NT2/D1 (cell line): ENCODE measurements at regions not wholly inside any gene's neighbourhood (a gene's known extent, or its start where the extent isn't known, plus 50 kb on each side); places are given as distances from the start of the nearest gene placed in this dataset.
"Not testable (repeated sequence)": the region's sequence is repeated elsewhere in the genome, so short reads cannot be mapped to it uniquely, and the experiment has no call there.

Experiments used
- DNase-seq: peaks from one replicate; pipeline ENCODE4 v3.0.0-alpha.2; 2011; ENCODE audit warnings: low read depth, low spot score
- H3K27me3 ChIP-seq: 2 replicates; pipeline ENCODE4 v1.6.0; 2011; ENCODE audit warnings: mild to moderate bottlenecking; ENCODE audit not compliant: insufficient read length, insufficient read depth
- H3K36me3 ChIP-seq: 2 replicates; pipeline ENCODE4 v1.6.1; 2011; ENCODE audit warnings: mild to moderate bottlenecking, low read length, mixed read lengths; ENCODE audit not compliant: insufficient read depth, insufficient read length
- H3K4me1 ChIP-seq: 2 replicates; pipeline ENCODE4 v1.5.1; 2011; ENCODE audit not compliant: insufficient read depth, insufficient read length
- H3K4me3 ChIP-seq: 2 replicates; pipeline ENCODE4 v1.5.1; 2011; ENCODE audit warnings: low read depth; ENCODE audit not compliant: insufficient read length
- H3K9ac ChIP-seq: 2 replicates; pipeline ENCODE4 v1.6.0; 2011; ENCODE audit warnings: low read depth; ENCODE audit not compliant: insufficient read length
- H3K9me3 ChIP-seq: 2 replicates; pipeline ENCODE4 v1.5.1; 2011; ENCODE audit warnings: mild to moderate bottlenecking, low read length; ENCODE audit not compliant: insufficient read depth
- SUZ12 ChIP-seq: IDR thresholded peaks from 2 replicates; pipeline ENCODE4 v1.6.1; 2011; ENCODE audit not compliant: insufficient read length, insufficient read depth; ENCODE audit errors: extremely low read depth
- YY1 ChIP-seq: IDR thresholded peaks from 2 replicates; pipeline ENCODE4 v1.6.1; 2011; ENCODE audit not compliant: insufficient read length, insufficient read depth
- ZNF274 ChIP-seq: IDR thresholded peaks from 2 replicates; pipeline ENCODE4 v1.6.1; 2011; ENCODE audit warnings: mild to moderate bottlenecking, low read depth, low read length

DNA sequence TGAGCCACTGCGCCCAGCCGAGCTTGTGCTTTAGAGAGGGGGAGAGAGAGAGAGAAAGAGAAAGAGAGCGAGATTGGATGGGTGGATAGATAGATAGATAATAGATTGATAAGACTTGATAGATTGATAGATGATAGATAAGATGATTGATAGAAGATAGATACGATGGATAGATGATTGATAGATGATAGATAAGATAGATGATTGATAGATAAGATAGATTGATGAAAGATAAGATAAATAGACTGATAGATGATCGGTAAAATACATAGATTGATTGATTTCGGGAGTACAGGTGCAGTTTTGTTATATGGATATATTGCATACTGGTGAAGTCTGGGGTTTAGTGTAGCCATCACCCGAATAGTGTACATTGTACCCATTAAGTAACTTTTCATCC, 65.9 kb downstream of the SPRING1 start:
- H3K27me3 ChIP-seq, result no peaks in the 10 kb centered on the region
- H3K36me3 ChIP-seq, result no peaks in the 10 kb centered on the region
- no peak overlapping the region for H3K4me3 ChIP-seq
- no peaks in the 10 kb centered on the region for H3K9me3 ChIP-seq
- TF ChIP-seq YY1 (no peak), SUZ12 (no peak), ZNF274 (no peak)
- no peak overlapping the region for H3K9ac ChIP-seq
- H3K4me1 ChIP-seq, result no peaks in the 10 kb centered on the region
- no peak for DNase-seq

DNA sequence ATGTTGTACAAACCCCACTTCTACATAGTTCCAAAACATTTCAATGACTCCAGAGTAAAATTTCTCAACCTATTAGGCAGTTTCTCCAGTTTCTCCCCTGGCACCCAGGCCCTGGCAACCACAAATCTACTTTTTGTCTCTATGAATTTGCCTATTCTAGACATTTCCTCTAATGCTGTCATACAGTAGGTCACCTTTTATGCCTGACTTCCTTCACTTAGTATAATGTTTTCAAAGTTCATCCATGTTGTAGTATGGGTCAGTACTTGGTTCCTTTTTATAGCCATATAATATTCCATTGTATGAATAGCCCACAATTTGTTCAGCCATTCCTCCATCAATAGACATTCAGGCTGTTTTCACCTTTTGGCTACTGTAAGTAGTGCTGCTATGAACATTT, 67.0 kb downstream of the SPRING1 start:
- no peaks in the 10 kb centered on the region for H3K27me3 ChIP-seq
- no peak overlapping the region for H3K4me3 ChIP-seq
- DNase-seq, result no peak
- no peaks in the 10 kb centered on the region for H3K9me3 ChIP-seq
- H3K36me3 ChIP-seq, result no peaks in the 10 kb centered on the region
- no peak overlapping the region for H3K9ac ChIP-seq
- H3K4me1 ChIP-seq, result peaks cover 3% of the 10 kb centered on the region
- TF ChIP-seq SUZ12, result no peak
- no peak for TF ChIP-seq ZNF274
- no peak for TF ChIP-seq YY1

DNA sequence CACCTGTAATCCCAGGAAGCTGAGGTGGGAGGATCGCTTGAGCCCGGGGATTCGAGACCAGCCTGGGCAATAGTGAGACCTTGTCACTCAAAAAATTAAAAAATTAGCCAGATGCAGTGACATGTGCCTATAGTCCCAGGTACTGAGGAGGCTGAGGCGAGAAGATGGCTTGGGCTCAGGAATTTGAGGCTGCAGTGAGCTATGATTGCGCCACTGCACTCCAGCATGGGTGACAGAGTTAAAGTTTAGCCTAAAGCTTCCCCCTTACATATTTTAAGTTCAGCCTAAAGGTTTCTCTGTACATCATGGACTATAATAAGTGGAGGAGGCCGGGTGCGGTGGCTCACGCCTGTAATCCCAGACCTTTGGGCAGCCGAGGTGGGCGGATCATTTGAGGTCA, 70.1 kb downstream of the SPRING1 start:
- H3K36me3 ChIP-seq, result no peaks in the 10 kb centered on the region
- TF ChIP-seq YY1, result no peak
- no peak for TF ChIP-seq SUZ12
- no peak for TF ChIP-seq ZNF274
- DNase-seq, result no peak

DNA sequence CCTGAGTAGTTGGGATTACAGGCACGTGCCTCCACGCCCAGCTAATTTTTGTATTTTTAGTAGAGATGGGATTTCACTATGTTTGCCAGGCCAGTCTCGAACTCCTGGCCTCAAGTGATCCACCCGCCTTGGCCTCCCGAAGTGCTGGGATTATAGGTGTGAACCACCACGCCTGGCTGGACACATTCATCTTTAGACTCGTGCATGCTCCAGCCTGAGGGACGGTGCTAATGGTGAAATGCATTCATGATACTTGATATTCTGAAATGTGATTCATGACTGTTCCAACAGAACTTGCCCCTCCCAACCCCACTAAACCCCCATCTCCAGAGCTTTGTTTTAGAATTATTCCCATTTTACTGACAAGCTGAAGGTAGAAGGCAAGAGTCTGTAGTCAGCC, 71.0 kb downstream of the SPRING1 start:
- not testable (repeated sequence) for H3K9ac ChIP-seq, H3K27me3 ChIP-seq, H3K9me3 ChIP-seq, H3K4me3 ChIP-seq, DNase-seq, H3K4me1 ChIP-seq, H3K36me3 ChIP-seq

More for the DNA sequence above, 70.1 kb downstream of the SPRING1 start:
- Histone ChIP-seq H3K9ac (no peak overlapping the region), H3K4me3 (no peak overlapping the region), H3K9me3 (no peaks in the 10 kb centered on the region), H3K27me3 (peaks cover 3% of the 10 kb centered on the region), H3K4me1 (peaks cover 3% of the 10 kb centered on the region)

DNA sequence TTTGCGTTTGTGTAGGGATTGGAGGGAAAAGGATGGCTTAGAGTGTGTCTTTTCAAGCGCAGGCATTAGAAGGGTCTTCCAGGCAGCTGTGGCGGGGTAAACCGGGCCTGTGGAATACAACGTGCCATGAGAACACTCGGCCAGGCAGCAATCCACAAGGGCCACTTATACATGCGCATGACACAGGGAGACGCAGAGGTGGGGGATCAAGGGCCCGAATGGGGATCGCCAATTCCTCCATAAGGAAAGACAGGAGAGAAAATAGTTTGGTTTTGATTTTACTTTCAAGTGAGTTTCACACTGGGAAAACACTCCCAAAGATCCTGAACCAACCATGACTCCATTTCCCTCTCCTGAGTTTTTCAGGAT, 71.6 kb downstream of the SPRING1 start:
- Histone ChIP-seq H3K9ac (no peak overlapping the region), H3K27me3 (peaks cover 7% of the 10 kb centered on the region), H3K4me1 (peaks cover 7% of the 10 kb centered on the region), H3K4me3 (no peak overlapping the region), H3K36me3 (no peaks in the 10 kb centered on the region), H3K9me3 (no peaks in the 10 kb centered on the region)
- TF ChIP-seq YY1 (no peak), SUZ12 (no peak), ZNF274 (no peak)
- no peak for DNase-seq

DNA sequence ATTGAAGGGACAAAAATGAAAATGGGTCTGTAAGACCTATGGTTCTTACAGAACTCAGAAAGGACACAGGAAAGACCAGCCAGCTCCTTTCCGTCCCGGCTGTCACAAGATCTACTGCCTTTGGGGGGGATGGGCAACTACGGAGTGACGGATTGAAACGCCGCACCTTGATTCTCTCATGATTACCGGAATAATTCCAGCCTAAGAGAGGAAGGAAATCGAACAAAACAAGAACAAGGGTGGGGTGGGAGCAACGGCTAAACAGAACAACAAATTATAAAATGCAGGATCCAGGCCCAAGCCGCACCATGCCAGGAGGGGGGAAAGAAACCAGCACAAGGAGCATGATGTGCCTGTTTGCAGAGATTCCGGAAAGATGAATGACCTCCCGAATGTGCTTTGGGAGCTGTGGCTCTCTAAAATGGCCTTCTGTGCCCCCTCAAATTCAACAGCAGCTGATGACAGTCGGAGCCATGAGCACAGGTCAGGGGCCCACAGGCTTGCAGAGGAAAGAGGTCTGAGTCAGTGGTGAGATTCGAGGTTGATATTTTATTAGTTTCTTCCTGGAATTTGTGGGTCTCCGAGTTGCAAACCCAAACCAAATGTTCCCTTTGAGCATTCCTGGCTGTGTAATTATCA, 72.1 kb downstream of the SPRING1 start:
- H3K4me1 ChIP-seq, result peaks cover 7% of the 10 kb centered on the region
- no peak for DNase-seq
- no peak for TF ChIP-seq ZNF274
- no peak for TF ChIP-seq YY1
- no peak for TF ChIP-seq SUZ12
- no peaks in the 10 kb centered on the region for H3K36me3 ChIP-seq
- no peak overlapping the region for H3K9ac ChIP-seq
- H3K27me3 ChIP-seq, result peaks cover 7% of the 10 kb centered on the region
- H3K4me3 ChIP-seq, result no peak overlapping the region
- H3K9me3 ChIP-seq, result no peaks in the 10 kb centered on the region

DNA sequence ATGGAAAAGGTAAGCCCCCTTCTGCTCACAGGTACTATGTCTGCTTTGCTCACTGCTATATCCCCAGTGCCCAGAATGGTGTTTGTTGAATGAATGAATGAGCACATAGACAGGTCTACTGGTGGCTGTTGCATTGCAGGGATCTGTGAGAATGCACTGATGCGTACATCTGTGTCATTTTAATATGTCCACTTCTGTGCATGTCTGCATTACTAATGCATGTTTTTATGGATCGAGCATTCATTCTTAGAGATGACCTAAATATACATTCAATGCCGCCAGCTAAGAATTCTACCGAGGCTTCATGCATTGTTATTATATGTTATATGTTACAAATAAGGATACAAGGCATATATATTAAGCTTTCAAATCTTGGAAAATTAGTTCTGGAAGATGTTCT, 73.8 kb downstream of the SPRING1 start:
- H3K4me1 ChIP-seq, result peaks cover 7% of the 10 kb centered on the region

DNA sequence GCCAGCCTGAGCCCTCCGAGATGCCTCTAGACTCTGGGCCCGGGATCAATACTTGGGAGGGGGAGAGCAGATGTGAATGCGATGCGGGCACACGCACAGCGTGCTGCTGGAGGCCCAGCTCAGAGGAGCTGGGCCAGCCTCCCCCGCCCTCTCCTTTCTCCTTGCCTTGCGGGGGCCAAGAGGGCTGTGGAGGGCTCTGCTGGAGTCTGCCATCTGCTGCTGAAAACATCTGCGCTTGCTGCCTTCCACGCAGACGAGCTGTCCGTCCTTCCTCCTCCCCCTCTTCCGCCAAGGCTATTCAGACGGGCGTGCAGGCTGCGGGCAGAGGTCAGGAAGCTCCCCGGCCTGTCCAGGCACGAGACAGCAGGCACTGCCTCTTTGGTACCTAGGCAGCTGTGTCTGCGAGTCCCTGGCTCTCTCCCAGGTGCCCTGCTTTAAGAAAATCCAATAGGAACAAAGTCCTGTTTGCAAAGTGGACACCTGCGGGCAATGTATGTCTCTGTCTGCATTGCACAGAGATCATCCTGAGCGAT, 75.2 kb downstream of the SPRING1 start:
- TF ChIP-seq YY1 (no peak), SUZ12 (no peak), ZNF274 (no peak)
- Histone ChIP-seq H3K4me3 (no peak overlapping the region), H3K4me1 (peaks cover 7% of the 10 kb centered on the region), H3K9ac (peak overlapping the region; percentile 42), H3K9me3 (no peaks in the 10 kb centered on the region), H3K27me3 (peaks cover 7% of the 10 kb centered on the region), H3K36me3 (no peaks in the 10 kb centered on the region)
- DNase-seq, result no peak

More for the DNA sequence above, 73.8 kb downstream of the SPRING1 start:
- Histone ChIP-seq H3K9ac (no peak overlapping the region), H3K27me3 (peaks cover 7% of the 10 kb centered on the region), H3K36me3 (no peaks in the 10 kb centered on the region), H3K9me3 (no peaks in the 10 kb centered on the region), H3K4me3 (no peak overlapping the region)
- TF ChIP-seq YY1 (no peak), SUZ12 (no peak), ZNF274 (no peak)
- no peak for DNase-seq
